GM20000 (cell line): ENCODE measurements at regions not wholly inside any gene's neighbourhood (a gene's known extent, or its start where the extent isn't known, plus 50 kb on each side); places are given as distances from the start of the nearest gene placed in this dataset.

Experiments used
- DNase-seq: peaks from one replicate; pipeline ENCODE4 v3.0.0; 2012; ENCODE audit warnings: low spot score
- CTCF ChIP-seq: IDR thresholded peaks from 2 replicates; pipeline ENCODE4 v1.5.1; 2012; ENCODE audit warnings: mild to moderate bottlenecking, control low read depth; ENCODE audit errors: extremely low read depth, missing control alignments

GRCh38 chr2:238564286-238564920 lies 137.7 kb downstream of the ASB1 start:
- no peak for TF ChIP-seq CTCF
- DNase-seq, result no peak

GRCh38 chr2:238565031-238565430 lies 138.3 kb downstream of the ASB1 start:
- no peak for TF ChIP-seq CTCF
- DNase-seq, result no peak

GRCh38 chr2:238566001-238566645 lies 139.4 kb downstream of the ASB1 start:
- no peak for DNase-seq

GRCh38 chr2:238567067-238567855 lies 140.5 kb downstream of the ASB1 start:
- no peak for TF ChIP-seq CTCF
- DNase-seq, result no peak

More at GRCh38 chr2:238566001-238566645, 139.4 kb downstream of the ASB1 start:
- TF ChIP-seq CTCF, result no peak

GRCh38 chr2:238567996-238568395 lies 141.3 kb downstream of the ASB1 start:
- DNase-seq, result no peak
- no peak for TF ChIP-seq CTCF

GRCh38 chr2:238568455-238569440 lies 142.0 kb downstream of the ASB1 start:
- no peak for TF ChIP-seq CTCF
- DNase-seq, result no peak
